KMS-11 (cell line): ENCODE measurements at regions not wholly inside any gene's neighbourhood (a gene's known extent, or its start where the extent isn't known, plus 50 kb on each side); places are given as distances from the start of the nearest gene placed in this dataset.

Source experiments
- H2AFZ ChIP-seq: fragments of 200-600 bp; sonication (generic); 2 replicates; pipeline ENCODE4 v1.6.1; 2016; ENCODE audit warnings: antibody characterized with exemption, mixed run types, low read depth
- H3K27ac ChIP-seq: fragments of 200-600 bp; sonication (generic); 2 replicates; pipeline ENCODE4 v1.6.1; 2016; ENCODE audit warnings: mild to moderate bottlenecking, mixed run types
- H3K27me3 ChIP-seq: fragments of 200-600 bp; sonication (generic); 2 replicates; pipeline ENCODE4 v1.6.1; 2017; ENCODE audit warnings: mild to moderate bottlenecking, low read depth, mixed run types, moderate library complexity; ENCODE audit not compliant: insufficient read depth
- H3K36me3 ChIP-seq: fragments of 200-600 bp; sonication (generic); 2 replicates; pipeline ENCODE4 v1.6.1; 2017; ENCODE audit warnings: mild to moderate bottlenecking, mixed run types; ENCODE audit not compliant: insufficient read depth
- H3K4me1 ChIP-seq: fragments of 200-600 bp; sonication (generic); 2 replicates; pipeline ENCODE4 v1.6.1; 2016; ENCODE audit warnings: mild to moderate bottlenecking, low read depth, mixed run types; ENCODE audit not compliant: poor library complexity, severe bottlenecking
- H3K4me2 ChIP-seq: fragments of 200-600 bp; sonication (generic); 2 replicates; pipeline ENCODE4 v1.7.0; 2016; ENCODE audit warnings: mild to moderate bottlenecking, mixed run types
- H3K4me3 ChIP-seq: fragments of 200-600 bp; sonication (generic); IDR thresholded peaks from 2 replicates; pipeline ENCODE4 v1.6.1; 2017; ENCODE audit warnings: low read depth, low read length, mixed read lengths; ENCODE audit not compliant: insufficient read depth
- H3K79me2 ChIP-seq: fragments of 200-600 bp; sonication (generic); 2 replicates; pipeline ENCODE4 v1.6.1; 2016; ENCODE audit warnings: low read depth, mixed run types; ENCODE audit not compliant: insufficient read depth
- H3K9ac ChIP-seq: fragments of 200-600 bp; sonication (generic); 2 replicates; pipeline ENCODE4 v1.6.1; 2016; ENCODE audit warnings: mild to moderate bottlenecking, mixed run types
- H4K20me1 ChIP-seq: fragments of 200-600 bp; sonication (generic); 2 replicates; pipeline ENCODE4 v1.6.1; 2016; ENCODE audit warnings: mild to moderate bottlenecking, mixed run types; ENCODE audit not compliant: insufficient read depth
- TF ChIP-seq, protein P1 (sequence below): fragments of 200-600 bp; sonication (generic); conservative IDR thresholded peaks from 2 replicates; pipeline ENCODE4 v1.6.1; 2017; ENCODE audit warnings: low read depth, mild to moderate bottlenecking, antibody characterized with exemption, low read length, moderate library complexity, mixed read lengths

DNA sequence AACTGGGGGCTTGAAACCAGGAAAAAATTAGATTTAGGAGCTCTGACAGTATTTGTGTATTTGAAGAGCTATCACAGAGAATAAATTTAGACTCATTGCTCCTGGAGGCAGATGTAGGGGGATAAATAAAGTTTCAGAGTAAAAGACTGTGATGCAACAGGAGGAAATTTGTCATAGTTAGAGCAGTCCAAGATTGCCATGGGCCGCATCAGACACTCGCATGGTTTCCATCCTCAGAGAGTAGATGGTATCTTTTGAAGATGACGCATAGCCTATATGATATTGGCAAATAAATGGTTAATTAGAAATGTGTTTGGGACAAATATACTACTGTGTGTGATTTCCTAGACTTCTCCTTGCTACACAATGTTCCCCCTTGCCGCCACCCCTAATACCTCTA is 170.5 kb downstream of the FTCDNL1 start:
- TF ChIP-seq, protein P1, sequence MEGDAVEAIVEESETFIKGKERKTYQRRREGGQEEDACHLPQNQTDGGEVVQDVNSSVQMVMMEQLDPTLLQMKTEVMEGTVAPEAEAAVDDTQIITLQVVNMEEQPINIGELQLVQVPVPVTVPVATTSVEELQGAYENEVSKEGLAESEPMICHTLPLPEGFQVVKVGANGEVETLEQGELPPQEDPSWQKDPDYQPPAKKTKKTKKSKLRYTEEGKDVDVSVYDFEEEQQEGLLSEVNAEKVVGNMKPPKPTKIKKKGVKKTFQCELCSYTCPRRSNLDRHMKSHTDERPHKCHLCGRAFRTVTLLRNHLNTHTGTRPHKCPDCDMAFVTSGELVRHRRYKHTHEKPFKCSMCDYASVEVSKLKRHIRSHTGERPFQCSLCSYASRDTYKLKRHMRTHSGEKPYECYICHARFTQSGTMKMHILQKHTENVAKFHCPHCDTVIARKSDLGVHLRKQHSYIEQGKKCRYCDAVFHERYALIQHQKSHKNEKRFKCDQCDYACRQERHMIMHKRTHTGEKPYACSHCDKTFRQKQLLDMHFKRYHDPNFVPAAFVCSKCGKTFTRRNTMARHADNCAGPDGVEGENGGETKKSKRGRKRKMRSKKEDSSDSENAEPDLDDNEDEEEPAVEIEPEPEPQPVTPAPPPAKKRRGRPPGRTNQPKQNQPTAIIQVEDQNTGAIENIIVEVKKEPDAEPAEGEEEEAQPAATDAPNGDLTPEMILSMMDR: no peak
- Histone ChIP-seq H3K36me3 (no peaks in the 10 kb centered on the region), H3K4me1 (no peaks in the 10 kb centered on the region), H3K79me2 (no peaks in the 10 kb centered on the region), H3K4me3 (no peak overlapping the region), H3K27me3 (no peaks in the 10 kb centered on the region), H3K27ac (no peak overlapping the region), H3K9ac (no peak overlapping the region), H4K20me1 (no peaks in the 10 kb centered on the region), H3K4me2 (no peak overlapping the region), H2AFZ (no peak overlapping the region)

DNA sequence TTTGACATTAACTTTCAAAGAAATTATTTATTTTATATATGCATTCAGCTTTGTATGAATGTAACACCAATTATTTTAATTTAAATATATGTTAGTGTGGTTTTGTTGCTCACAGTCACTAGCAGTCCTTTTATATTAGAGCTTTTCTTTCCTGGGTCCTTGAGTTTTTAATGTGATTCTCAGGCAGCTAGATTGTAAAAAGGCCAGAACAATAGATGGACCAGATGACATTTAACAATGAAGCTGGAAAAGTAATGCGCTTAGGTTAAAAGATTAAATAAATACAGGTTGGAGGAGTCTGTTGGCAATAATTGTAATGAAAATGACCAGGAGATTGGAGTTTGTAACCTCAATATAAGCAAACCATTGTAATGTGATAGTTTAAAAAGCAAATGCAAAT is 171.1 kb downstream of the FTCDNL1 start:
- H3K27me3 ChIP-seq: no peaks in the 10 kb centered on the region
- no peak overlapping the region for H3K4me3 ChIP-seq
- H3K4me2 ChIP-seq: no peak overlapping the region
- TF ChIP-seq, protein P1: no peak
- no peaks in the 10 kb centered on the region for H3K36me3 ChIP-seq
- no peak overlapping the region for H2AFZ ChIP-seq
- no peaks in the 10 kb centered on the region for H3K4me1 ChIP-seq
- no peaks in the 10 kb centered on the region for H4K20me1 ChIP-seq
- no peak overlapping the region for H3K27ac ChIP-seq
- no peaks in the 10 kb centered on the region for H3K79me2 ChIP-seq
- H3K9ac ChIP-seq: no peak overlapping the region

DNA sequence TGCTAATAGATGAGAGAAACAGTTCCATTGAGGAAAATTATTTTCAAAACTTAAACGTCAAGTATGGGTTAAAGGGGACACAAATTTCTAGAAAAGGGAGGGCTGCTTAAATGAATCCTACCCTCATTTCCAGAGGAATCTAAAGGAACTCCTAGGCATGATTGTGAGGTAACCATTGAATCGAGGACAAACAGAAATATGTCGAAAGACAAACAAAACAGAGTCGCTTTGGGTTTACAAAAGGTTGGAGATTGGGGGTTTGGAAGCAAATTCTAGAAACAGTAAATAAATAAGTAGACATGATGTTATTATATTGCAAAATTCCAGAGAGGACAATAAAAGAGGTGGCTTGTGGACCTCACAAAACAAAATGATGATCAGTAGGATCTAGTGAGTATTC is 173.1 kb downstream of the FTCDNL1 start:
- Histone ChIP-seq H2AFZ (no peak overlapping the region), H3K27ac (no peak overlapping the region), H3K4me1 (no peaks in the 10 kb centered on the region), H3K9ac (no peak overlapping the region), H3K36me3 (no peaks in the 10 kb centered on the region), H3K79me2 (no peaks in the 10 kb centered on the region), H3K4me3 (no peak overlapping the region), H3K27me3 (no peaks in the 10 kb centered on the region), H4K20me1 (no peaks in the 10 kb centered on the region), H3K4me2 (no peak overlapping the region)
- TF ChIP-seq, protein P1: no peak

DNA sequence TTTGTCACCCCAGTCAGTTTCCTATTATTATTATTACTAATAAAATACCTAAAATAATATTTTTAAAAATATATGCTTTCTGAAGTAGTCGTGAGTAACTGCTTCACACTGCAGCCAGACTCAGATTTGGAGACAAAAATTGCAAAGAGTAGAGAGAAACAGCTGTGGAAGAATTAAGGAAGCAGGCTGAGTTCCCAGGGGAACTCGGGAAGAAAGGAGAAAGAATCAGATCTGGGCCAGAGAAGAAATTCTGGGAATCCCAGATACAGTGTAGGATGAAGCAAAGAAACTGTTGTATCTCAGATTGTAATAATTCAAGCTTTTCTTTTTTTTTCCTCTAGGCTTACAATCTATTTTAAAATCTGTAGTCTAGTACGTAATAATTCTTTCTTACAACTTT is 182.3 kb downstream of the FTCDNL1 start:
- Histone ChIP-seq H3K79me2 (no peaks in the 10 kb centered on the region), H2AFZ (no peak overlapping the region), H3K4me2 (no peak overlapping the region), H3K27me3 (no peaks in the 10 kb centered on the region), H3K27ac (no peak overlapping the region), H3K9ac (no peak overlapping the region), H3K4me1 (no peaks in the 10 kb centered on the region), H3K4me3 (no peak overlapping the region), H3K36me3 (no peaks in the 10 kb centered on the region), H4K20me1 (no peaks in the 10 kb centered on the region)
- TF ChIP-seq, protein P1: no peak

DNA sequence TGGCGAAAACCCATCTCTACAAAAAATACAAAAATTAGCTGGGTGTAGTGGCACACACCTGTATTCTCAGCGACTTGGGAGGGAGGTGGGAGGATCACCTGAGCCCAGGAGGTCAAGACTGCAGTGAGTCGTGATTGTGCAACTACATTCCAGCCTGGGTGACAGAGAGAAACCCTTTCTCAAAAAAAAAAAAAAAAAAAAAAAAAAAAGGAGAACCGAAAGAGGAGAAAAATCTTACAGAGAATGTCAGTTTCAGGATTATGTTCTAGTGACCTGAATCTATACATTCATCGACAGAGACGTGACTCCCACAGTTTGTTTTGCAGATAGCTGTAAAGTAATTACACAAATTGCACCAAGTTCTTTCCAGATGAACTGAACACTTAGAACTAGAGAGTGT is 187.8 kb downstream of the FTCDNL1 start:
- TF ChIP-seq, protein P1: no peak
- no peak overlapping the region for H2AFZ ChIP-seq
- no peaks in the 10 kb centered on the region for H3K79me2 ChIP-seq
- no peak overlapping the region for H3K9ac ChIP-seq
- H3K4me2 ChIP-seq: no peak overlapping the region
- no peaks in the 10 kb centered on the region for H3K27me3 ChIP-seq
- no peak overlapping the region for H3K27ac ChIP-seq
- no peaks in the 10 kb centered on the region for H3K36me3 ChIP-seq
- no peaks in the 10 kb centered on the region for H4K20me1 ChIP-seq
- no peaks in the 10 kb centered on the region for H3K4me1 ChIP-seq
- no peak overlapping the region for H3K4me3 ChIP-seq
